HG02884 (cell line): ENCODE measurements at regions not wholly inside any gene's neighbourhood (a gene's known extent, or its start where the extent isn't known, plus 50 kb on each side); places are given as distances from the start of the nearest gene placed in this dataset.

Experiments used
- ATAC-seq: cut with Tn5 transposase; IDR thresholded peaks from one replicate; pipeline ENCODE4 v1.9.1; 2021; ENCODE audit warnings: mild to moderate bottlenecking, moderate library complexity; ENCODE audit not compliant: unreplicated experiment

DNA sequence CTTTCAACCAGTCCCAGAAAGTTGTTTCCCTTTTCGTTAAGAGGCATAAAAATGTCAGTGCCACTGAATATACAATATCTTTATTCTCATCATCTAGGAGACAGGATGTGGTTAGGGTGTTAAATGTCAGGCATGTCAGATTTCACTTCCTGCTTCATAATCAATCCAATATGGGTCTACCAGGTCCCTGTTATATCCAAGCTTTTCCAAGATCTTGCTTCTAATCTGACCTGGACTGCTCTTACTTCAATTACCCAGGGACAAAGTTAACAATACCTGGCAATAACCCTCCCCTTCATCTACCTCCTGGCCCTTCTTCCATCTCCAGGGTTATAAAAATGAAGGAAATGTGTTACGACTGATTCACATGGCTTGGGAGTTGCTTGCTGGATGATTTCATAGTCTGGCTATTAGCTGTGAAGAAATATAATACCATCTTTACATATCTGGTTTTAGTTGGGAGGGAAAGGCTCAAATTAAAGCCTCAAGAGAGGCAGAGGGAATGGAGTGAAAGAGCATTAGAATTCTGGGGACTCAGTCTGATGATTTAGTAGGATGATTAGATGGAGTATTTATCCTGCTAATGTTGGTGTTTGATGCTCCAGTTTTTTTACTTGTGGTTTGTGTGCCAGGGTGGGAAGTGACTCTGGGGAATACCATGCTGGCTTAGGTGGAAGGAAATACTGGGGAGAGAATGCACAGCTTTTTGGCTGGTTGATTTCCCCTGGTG, 534.3 kb downstream of the ETS1 start:
- ATAC-seq: no peak

DNA sequence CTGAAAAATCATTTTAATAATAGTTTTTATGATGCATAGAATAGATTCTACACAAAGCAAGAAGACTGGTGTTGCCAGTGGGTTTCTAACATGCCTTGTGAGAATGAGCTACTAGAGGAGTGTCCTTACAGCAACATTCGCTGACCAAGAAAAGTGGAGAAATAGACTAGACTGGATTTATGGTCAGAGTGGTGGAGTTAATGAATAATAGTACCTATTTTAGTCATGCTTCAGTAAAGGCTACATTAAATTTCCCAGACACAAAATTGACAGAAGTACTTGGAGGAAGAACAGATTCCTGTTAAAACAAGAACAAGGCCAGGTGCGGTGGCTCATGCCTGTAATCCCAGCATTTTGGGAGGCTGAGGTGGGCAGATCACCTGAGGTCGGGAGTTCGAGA, 539.2 kb downstream of the ETS1 start:
- ATAC-seq: no peak

DNA sequence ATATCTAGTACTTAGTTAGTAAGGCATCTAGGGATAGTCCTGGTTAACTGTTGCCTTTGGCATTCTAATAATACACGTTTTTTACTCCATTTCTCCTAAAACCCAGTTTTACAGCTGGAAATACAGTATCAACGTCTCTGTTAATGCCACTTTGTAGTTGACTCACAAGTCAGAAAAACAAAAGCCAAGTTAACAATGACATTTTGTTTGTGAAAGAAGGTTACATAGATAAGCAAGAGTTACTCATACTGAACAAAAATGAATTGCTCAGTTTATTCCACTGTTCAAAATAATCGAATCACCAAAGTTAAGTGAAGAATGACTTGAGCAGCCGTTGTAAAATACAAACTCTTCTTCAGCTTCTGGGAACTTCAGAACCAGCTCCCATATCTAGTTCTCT, 540.3 kb downstream of the ETS1 start:
- no peak for ATAC-seq

DNA sequence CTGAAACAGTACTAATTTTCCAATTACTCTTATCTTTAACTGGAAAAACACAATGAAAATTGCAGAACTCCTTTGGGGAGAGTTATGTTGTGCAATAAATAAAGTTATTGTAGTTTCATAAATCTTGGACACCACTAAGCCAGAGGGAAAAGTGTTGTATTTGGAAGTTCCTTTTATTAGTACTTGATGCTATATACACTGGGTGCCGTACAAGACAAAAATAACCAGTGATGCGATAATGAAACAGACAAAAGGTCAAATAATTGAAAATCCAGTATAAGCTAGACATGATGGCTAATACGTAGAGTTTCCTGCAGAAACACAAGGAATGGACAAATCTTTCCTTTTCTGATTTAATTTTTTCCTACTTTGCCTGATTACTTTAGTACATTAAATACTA, 541.1 kb downstream of the ETS1 start:
- no peak for ATAC-seq

DNA sequence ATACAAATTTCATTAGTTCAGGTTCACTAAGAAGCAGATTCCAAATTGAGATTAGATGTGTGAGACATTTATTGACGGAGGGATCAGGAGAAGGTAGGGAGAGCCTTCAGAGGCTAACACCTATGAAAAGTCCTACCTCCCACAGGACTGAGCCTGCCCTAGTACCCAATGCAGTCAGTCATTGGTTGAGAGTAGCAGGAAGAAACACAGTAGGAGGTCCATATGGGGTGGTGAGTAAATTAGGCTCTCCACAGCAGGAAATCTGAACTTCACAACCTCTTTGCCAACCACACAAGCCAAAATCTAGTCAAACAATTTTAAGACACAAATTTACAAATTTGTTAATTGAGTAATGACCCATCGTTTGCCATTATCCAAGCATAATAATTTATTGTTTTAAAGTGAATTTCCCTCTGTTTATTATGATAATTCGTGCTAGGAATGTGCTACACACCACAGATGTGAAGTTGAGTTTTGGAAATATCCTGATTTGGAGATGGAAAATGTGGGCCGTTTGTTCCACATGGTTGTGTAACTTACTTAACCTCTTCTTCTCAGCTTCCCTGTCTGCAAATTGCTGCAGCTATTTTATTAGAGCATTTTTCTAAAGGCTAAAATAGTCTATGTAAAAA, 542.1 kb downstream of the ETS1 start:
- ATAC-seq: no peak

DNA sequence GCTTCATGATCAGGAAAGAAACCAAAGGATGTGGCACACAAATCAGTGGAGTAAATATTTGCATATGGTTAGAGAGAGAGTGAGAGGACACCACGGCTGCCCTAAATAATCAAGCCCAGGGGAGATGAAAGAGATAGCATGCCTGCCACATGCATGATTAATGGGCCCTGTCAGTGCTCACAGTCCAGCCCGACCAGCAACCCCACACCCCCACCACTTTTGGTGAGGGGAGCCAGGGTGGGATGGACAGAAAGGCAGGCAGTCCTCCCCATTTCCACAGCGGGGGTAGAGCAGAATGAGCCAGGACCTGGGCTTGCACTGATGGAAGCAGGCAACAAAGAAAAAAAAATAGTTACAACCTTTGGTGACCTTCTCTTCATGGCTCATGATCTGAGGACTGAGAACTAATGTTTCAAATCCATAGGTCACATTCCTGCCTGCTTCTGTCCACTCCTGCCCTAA, 545.0 kb downstream of the ETS1 start:
- ATAC-seq: no peak

DNA sequence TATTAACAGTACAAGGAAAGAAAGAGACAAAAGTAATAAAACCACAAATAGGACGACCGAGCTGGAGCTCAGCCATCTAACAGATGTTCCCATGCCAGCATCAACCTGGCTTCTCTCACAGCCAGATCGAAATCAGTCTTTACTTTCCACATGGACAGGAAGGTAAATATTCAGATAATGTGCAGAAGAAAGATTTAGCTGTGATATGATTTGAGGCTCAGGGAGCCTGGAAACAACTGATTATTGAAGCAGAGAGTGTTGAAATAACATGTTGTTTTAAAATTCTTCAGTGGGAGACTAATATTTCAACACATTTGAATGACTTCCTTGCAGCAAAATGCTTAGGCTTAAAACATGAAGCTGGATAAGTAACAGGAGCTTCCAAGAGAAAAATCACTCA, 546.8 kb downstream of the ETS1 start:
- ATAC-seq: no peak

DNA sequence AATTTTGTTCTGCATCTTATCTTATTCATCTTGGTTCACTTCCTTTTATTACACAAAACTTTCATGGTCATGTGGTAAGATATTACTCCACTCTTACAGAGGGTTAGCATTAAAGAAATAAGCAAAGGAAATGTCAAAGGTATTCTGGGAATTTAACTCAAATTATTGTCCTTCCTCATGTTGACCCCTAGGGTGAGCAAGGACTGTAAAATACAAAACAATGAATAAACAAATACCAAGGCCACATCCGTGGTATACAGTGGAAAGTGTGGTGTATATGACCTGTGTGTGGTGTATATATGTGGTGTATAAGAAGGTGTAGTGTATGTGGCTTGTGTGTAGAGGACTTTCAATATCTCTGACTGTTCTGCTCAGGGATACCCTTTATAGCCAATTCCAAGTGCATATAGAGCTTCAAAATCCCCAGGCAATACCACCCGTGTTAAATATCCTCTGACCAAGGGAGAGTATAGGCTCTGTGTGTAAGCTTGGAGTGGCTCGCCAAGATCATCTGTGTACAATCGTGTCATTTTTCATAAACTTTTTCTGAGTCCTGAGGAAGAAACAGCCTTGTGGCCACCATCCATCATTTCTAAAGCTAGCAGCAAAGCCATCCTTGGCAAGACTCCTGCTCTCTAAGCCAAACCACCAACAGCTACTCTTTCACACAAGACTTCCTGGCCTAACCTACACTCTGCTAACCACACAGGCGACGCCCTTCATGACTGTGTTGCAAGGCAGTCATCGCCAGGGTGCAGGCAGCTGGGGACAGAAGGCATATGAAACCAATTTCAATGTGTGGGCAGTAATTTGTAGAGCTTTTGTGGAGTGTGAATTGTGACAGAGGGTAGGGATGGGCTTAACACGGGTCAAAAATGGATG, 548.0 kb downstream of the ETS1 start:
- ATAC-seq: peak; percentile 94

DNA sequence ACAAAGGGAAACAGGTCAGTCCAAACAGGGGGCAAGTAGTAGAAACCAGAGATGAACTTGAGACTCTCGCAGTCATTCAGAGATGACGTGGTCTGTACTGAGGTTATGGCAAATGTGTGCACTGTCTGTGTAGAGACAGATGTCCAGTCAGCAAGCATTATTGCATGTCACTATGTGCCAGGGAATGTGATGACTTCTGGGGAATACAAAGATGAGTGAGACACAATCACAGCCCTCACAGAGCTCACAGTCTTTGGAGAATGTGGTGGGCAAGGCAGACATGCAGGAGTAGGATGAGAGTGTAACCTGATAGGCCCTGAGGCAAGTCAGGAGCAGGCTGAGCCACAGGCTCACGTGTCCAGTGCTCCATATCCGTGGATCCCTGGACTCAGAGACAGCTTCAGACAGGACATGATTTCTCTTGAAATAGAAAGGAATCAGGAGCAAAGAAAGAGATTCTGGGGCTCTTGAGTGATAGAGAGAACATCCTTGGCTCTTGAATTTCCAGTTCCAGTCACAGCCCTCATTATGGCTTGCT, 550.7 kb downstream of the ETS1 start:
- ATAC-seq: no peak

DNA sequence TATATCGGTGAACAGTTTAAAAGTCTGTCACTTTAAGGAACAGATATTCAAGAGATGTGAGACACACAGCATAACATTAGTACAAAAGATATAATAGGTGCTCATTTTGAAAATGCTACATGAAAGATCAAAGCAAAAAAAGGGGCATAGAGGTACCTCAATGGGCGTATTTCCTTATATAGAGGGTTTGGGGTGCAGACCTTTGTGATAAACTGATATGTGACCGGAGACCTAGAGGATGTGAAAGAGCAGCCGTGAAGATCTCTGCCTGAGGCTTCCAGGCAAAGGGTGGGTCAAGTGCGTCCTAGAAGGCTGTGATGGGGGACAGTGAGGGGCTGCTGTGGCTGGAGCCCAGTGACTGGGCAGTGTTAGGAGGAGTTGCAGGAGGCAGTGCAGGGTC, 551.4 kb downstream of the ETS1 start:
- ATAC-seq: no peak

DNA sequence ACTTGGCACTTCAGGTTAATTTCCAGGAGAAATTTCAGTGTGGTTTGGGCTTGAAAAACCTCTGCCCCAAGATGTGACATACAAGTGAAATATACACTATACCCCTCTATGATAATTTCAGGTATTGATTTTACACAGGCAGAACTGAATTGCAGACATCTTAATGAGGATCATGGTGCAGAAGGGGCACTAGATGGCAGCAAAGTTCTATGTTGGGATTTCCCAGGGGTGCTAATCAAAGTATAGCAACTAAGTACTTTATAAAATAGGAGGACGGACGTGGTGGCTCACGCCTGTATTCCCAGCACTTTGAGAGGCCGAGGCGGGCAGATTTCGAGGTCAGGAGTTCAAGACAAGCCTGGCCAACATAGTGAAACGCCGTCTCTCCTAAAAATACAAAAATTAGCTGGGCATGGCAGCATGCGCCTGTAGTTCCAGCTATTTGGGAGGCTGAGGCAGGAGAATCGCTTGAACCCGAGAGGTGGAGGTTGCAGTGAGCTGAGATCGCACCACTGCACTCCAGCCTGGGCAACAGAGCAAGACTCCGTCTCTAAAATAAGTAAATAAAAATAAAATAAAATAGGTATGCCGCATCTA, 555.7 kb downstream of the ETS1 start:
- ATAC-seq: peak; percentile 90

DNA sequence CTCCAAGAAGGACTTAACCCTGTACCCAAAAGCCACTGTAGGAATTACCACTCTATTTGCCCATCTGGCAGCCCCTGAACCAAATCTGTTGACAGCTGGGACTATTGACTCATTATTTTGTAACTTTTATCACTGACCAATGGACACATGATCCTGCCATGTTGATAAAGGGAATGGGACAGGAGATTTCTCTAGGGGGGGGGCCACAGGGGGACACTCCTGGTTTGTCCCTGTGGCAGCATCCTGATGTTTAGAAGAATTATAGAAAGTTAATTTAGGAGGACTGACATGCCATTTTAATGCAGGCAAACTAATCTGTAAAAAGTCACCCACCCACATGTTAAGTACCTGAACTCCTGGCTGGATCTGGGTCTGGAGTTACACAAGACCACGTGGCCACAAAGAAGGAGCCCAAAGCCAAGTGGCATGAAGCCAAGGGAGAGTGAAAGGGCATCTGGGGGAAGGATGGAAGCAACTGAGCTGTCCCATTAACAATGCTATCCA, 558.1 kb downstream of the ETS1 start:
- no peak for ATAC-seq

DNA sequence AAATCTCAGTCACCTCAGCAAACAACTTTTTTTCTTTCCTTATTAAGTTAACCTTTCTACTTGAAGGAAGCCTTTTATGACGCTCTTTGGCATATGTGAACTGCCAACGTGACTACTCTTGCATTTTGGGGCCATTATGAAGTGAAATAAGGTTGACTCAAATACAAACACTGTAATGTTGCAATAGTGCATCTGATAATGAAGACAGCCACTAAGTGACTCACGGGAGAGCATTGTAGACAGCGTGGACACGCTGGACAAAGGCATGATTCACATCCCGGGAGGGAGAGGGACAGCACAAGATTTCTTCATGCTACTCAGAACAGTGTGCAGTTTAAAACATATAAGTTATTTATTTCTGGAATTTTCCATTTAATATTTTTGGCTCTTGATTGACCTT, 560.8 kb downstream of the ETS1 start:
- no peak for ATAC-seq

DNA sequence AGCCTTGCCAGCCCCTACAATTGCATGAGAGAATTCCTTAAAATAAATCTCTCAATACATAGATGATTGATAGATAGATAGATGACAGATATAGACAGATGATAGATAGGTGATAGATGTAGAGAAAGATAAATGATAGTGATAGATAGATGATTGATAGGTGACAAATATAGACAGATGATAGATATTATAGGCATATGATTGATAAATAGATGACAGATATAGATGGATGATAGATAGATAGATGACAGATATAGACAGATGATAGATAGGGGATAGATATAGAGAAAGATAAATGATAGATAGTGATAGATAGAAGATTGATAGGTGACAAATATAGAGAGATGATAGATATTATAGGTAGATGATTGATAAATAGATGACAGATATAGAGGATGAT, 564.6 kb downstream of the ETS1 start:
- ATAC-seq: no peak

DNA sequence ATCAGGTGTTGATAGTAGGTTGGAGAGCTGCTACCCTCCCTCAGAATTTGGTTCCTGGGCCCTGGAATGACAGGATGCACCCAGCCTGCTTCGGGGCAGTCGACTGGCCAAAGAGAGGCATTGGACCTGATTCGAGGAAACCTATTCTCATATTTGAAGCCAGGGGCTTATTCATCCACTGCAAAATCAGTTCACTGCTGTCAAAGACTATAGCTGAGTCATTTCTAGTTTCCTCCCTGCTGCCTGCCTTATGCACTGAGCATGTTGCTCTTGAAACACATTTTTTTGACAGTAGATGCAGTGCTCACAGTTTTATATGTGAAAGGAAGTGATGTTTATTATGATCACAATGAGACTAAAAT, 565.4 kb downstream of the ETS1 start:
- ATAC-seq: peak; percentile 82

DNA sequence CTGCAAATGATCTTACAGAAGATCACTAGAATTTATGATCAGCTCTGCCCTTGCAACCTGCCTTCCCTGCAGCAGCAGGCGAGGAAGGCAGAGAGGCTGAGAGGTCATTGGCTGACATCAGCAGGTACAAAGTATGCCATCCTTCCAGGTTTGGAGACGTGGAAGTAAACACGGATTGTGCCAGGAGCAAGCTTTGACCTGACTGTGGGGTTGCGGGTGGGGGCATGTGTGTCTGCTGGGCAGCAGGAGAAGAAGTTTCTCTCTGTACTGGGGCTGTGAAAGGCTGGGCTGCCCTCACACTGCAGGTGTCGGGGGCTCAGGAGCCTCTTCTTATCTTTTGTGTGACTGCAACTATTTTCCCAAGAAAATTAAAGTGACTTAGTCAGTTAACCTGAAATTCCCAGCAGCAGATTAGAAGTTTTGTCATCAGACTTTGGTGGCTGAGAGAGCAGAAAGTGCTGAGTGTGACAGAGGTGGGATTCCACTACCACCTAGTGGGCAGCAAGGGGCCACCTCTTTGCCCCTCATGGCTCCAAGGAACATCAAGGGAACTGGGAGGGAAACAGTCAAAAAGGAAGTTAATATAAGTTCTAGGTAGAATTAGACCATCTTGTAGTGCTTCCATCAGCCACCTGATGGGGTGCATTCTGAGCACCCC, 565.9 kb downstream of the ETS1 start:
- ATAC-seq: peak; percentile 20

DNA sequence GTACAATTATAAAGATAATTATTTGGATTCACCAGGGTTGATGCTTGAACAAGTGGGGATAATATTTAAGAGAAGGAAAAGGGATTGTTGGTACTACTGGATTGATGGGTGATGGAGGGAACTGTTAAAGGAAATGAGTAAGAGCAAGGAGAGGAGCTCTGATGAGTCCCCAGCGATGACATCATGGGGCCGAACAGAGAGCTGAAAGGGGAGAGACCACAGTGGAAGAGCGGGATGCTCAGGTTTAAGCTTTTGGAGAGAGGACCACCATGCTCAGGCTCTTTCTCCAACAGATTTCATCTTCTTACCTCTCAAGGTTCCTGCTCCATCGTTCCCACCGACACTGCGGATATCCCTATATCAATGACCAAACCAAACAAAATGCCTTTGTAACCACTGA, 568.7 kb downstream of the ETS1 start:
- no peak for ATAC-seq

DNA sequence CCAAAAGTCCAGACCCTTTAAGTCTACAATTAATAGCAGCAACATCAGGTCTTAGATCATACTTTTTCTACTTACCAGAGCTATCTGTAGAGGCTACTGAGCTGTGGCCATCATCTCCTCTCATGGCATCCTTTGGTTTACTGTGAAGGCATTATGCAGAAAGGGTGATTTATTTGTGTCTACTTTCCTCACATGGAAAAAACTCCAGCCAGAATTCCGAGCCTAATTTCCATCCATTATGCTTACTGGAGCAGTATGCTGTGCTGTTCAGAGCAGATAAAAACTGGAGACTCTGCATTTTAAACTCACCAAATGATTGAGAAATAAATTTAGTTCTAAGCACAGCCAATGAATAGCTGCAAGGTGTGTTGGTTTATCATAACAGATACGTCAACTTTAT, 581.8 kb downstream of the ETS1 start:
- ATAC-seq: no peak

DNA sequence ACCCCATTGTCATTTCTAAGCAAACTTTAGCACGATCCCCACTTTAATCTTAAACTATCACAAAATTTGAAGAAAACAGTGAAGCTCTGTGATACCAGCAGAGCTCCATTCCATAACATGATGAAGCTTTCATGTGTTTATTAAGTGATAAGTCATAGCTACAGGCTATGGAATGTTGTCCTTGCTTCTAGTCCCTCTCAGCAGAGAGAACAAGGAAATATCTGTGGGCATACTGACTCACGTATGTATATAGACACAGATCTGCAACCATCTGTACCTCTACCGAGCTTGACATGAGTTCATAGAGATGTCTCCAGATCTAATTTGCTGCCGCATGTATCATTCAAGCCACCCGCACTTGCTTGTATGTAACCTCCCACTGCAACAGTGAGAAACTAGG, 588.9 kb downstream of the ETS1 start:
- ATAC-seq: no peak

DNA sequence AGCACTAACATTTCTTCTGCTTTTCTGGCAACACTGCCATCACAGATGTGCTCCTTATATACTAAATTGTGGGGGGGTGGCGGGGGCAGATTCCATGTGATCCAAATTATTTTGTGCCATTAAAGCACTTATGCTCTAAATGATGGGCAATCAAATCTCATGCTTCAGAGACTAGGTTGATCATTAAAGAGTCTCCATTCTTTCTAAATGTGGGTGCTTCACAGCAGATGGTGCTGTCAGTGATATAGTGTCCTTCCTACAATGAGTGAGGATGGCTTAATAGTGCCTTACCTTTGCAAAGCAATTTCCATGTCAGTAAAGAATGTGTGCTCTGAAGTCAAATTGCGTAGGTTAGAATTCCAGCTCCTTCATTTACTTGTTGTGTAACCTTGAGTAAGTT, 589.8 kb downstream of the ETS1 start:
- ATAC-seq: no peak

DNA sequence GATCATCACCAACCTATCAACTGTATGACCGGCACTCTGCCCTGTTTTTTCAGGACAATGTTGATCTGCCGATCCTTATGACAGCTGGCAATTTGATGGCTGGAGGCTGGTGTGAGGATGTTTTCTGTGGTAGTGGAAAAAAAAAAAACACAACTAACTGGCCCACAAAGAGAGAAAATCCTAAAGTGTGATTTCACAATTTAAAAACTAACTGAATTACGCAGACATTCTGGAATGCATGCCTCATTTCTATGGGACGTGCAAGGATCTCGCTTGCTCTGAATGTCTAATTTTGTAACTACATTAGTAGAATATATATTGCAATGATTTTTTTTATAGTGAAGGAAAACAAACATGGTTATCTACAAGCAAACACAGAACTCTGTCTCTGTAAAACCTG, 590.5 kb downstream of the ETS1 start:
- ATAC-seq: no peak
